SU-DHL-6 (cell line): ENCODE measurements at regions not wholly inside any gene's neighbourhood (a gene's known extent, or its start where the extent isn't known, plus 50 kb on each side); places are given as distances from the start of the nearest gene placed in this dataset.

ENCODE experiments used
- H2AFZ ChIP-seq: fragments of 200-600 bp; sonication (generic); 2 replicates; pipeline ENCODE4 v1.6.1; 2014; ENCODE audit warnings: low read depth, mild to moderate bottlenecking, moderate library complexity, mixed read lengths, antibody characterized with exemption, low read length; ENCODE audit not compliant: severe bottlenecking
- H3F3A ChIP-seq: fragments of 200-600 bp; shearing (Covaris generic); 2 replicates; pipeline ENCODE4 v1.6.0; 2016; ENCODE audit warnings: antibody characterized with exemption, mild to moderate bottlenecking; ENCODE audit not compliant: insufficient read depth
- H3K27ac ChIP-seq: fragments of 200-600 bp; sonication (generic); 2 replicates; pipeline ENCODE4 v1.5.1; 2016; ENCODE audit warnings: low read depth, mild to moderate bottlenecking, low read length, moderate library complexity, mixed read lengths
- H3K27me3 ChIP-seq: fragments of 200-600 bp; sonication (generic), shearing (Covaris generic); 2 replicates; pipeline ENCODE4 v1.6.0; 2014; ENCODE audit warnings: mild to moderate bottlenecking, low read length
- H3K36me3 ChIP-seq: fragments of 200-600 bp; sonication (generic); 2 replicates; pipeline ENCODE4 v1.6.1; 2014; ENCODE audit warnings: mild to moderate bottlenecking, low read length, mixed read lengths
- H3K4me2 ChIP-seq: fragments of 300-600, 200-600 bp; shearing (Covaris generic), sonication (generic); 2 replicates; pipeline ENCODE4 v1.6.0; 2014; ENCODE audit warnings: low read length, low read depth, mild to moderate bottlenecking; ENCODE audit not compliant: poor library complexity, severe bottlenecking
- H3K4me3 ChIP-seq: fragments of 200-600 bp; sonication (generic); 2 replicates; pipeline ENCODE4 v1.5.1; 2014; ENCODE audit warnings: antibody characterized with exemption, low read length, mild to moderate bottlenecking, mixed read lengths; ENCODE audit not compliant: insufficient read depth, poor library complexity, severe bottlenecking
- H3K79me2 ChIP-seq: fragments of 200-600 bp; sonication (generic); 2 replicates; pipeline ENCODE4 v1.6.1; 2014; ENCODE audit warnings: mild to moderate bottlenecking, low read length, moderate library complexity; ENCODE audit not compliant: insufficient read depth
- H3K9ac ChIP-seq: fragments of 200-600 bp; sonication (generic); 2 replicates; pipeline ENCODE4 v1.7.0; 2014; ENCODE audit warnings: mild to moderate bottlenecking, low read length
- H3K9me2 ChIP-seq: fragments of 200-600 bp; sonication (generic); replicated peaks from 2 replicates; pipeline ENCODE4 v1.6.1; 2014; ENCODE audit warnings: low read length; ENCODE audit not compliant: insufficient read depth
- H3K9me3 ChIP-seq: fragments of 200-600 bp; sonication (generic); 2 replicates; pipeline ENCODE4 v1.6.1; 2014; ENCODE audit warnings: low read length, mixed read lengths; ENCODE audit not compliant: insufficient read depth
- H4K20me1 ChIP-seq: fragments of 200-600 bp; sonication (generic); 2 replicates; pipeline ENCODE4 v1.6.1; 2014; ENCODE audit warnings: low read depth, mild to moderate bottlenecking, antibody characterized with exemption, low read length, moderate library complexity, mixed read lengths
- EZH2phosphoT487 ChIP-seq: fragments of 200-600 bp; sonication (generic), shearing (Covaris generic); conservative IDR thresholded peaks from 2 replicates; pipeline ENCODE4 v1.6.1; 2018; ENCODE audit warnings: mild to moderate bottlenecking, antibody characterized with exemption, low read length, moderate library complexity, mixed read lengths
- TF ChIP-seq, protein P1 (sequence below): fragments of 200-600 bp; sonication (generic); IDR thresholded peaks from one replicate; pipeline ENCODE4 v1.5.1; 2017; ENCODE audit warnings: antibody characterized with exemption, mild to moderate bottlenecking, low read length, moderate library complexity; ENCODE audit not compliant: insufficient read depth, poor library complexity, severe bottlenecking

DNA sequence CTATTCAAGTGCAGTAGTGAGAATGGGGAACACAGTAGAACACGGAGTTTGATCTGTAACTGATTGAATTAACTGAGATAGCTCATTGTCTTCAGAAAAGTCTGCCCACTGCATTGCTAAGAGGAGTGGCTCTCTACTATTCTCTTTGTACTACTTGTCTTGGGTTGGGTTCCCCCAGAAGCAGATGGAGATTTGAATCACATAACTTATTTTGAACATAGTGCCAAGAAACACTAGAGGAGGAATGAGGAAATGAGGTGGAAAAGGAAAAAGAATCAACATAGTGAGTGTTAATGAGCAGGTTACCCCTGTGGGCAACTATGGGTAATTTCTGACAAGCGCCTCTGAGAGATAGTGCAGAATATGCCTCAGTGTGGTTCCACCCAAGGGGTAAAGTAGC is 362.7 kb downstream of the STIM2 start:
- no peaks in the 10 kb centered on the region for H4K20me1 ChIP-seq
- H3K27me3 ChIP-seq = no peaks in the 10 kb centered on the region
- H3K4me2 ChIP-seq = no peak overlapping the region
- no peak overlapping the region for H3K27ac ChIP-seq
- H3K4me3 ChIP-seq = no peak overlapping the region
- TF ChIP-seq, protein P1, sequence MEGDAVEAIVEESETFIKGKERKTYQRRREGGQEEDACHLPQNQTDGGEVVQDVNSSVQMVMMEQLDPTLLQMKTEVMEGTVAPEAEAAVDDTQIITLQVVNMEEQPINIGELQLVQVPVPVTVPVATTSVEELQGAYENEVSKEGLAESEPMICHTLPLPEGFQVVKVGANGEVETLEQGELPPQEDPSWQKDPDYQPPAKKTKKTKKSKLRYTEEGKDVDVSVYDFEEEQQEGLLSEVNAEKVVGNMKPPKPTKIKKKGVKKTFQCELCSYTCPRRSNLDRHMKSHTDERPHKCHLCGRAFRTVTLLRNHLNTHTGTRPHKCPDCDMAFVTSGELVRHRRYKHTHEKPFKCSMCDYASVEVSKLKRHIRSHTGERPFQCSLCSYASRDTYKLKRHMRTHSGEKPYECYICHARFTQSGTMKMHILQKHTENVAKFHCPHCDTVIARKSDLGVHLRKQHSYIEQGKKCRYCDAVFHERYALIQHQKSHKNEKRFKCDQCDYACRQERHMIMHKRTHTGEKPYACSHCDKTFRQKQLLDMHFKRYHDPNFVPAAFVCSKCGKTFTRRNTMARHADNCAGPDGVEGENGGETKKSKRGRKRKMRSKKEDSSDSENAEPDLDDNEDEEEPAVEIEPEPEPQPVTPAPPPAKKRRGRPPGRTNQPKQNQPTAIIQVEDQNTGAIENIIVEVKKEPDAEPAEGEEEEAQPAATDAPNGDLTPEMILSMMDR = no peak
- TF ChIP-seq EZH2phosphoT487 = no peak
- H3K36me3 ChIP-seq = no peaks in the 10 kb centered on the region
- H2AFZ ChIP-seq = no peak overlapping the region
- H3K79me2 ChIP-seq = no peaks in the 10 kb centered on the region
- no peaks in the 10 kb centered on the region for H3F3A ChIP-seq
- H3K9me3 ChIP-seq = no peaks in the 10 kb centered on the region
- H3K9ac ChIP-seq = no peak overlapping the region
- H3K9me2 ChIP-seq = no peaks in the 10 kb centered on the region

DNA sequence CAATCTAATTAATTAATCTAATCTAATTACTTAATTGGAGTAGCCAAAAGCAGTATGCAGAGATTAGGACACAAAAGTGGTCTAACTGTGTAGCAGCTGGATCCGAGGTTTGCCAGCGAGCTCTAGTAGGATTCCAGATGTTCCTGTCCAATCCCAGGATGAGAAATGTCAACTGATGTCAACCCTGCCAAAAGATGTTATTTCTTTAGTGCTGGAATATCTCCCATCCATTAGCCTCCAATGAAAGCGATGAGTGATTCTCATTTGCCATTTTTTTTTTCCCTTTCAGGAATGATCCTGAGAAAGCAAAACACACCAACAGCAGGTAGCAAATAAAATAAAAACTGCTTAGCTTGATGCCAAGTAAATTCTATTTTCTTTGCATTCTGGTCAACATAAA is 372.9 kb downstream of the STIM2 start:
- Histone ChIP-seq H3K79me2 (no peaks in the 10 kb centered on the region), H3K4me3 (no peak overlapping the region), H3K9ac (no peak overlapping the region), H3K36me3 (no peaks in the 10 kb centered on the region), H4K20me1 (no peaks in the 10 kb centered on the region), H3K9me2 (no peaks in the 10 kb centered on the region), H3K9me3 (no peaks in the 10 kb centered on the region), H2AFZ (no peak overlapping the region), H3K27ac (no peak overlapping the region), H3K27me3 (no peaks in the 10 kb centered on the region), H3F3A (no peaks in the 10 kb centered on the region), H3K4me2 (no peak overlapping the region)
- TF ChIP-seq EZH2phosphoT487 = no peak
- TF ChIP-seq, protein P1 = no peak

DNA sequence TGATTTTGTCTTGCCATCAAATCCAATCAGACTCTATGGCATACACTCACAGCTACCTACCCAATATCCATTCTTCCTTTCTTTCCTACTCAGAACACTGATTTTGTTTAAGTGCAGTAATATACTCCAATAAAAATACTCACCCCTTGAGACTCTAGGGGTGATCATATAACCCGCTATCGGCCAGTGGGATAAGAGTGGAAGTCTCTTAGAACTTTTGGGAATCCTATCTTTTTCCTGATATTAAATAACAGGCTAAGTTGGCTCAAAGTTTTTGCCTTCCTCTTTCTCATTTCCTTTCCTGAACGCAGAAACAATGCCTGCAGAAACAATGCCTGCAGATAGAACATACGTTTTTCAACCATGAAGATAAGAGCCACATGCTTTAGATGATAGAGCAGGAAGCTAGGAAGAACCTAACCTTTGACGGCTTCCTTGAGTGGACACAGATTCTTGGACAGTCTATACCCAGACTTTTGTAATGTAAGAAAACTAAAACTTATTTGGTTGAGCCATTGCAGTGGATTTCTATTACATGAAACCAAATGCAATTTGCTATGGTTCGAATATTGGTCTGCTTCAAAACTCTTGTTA is 373.8 kb downstream of the STIM2 start:
- H3K36me3 ChIP-seq = no peaks in the 10 kb centered on the region
- TF ChIP-seq, protein P1 = no peak
- TF ChIP-seq EZH2phosphoT487 = no peak
- no peaks in the 10 kb centered on the region for H3K9me3 ChIP-seq
- no peaks in the 10 kb centered on the region for H3K9me2 ChIP-seq
- no peak overlapping the region for H3K9ac ChIP-seq
- H3F3A ChIP-seq = no peaks in the 10 kb centered on the region
- H3K27ac ChIP-seq = no peak overlapping the region
- no peaks in the 10 kb centered on the region for H3K79me2 ChIP-seq
- H3K4me3 ChIP-seq = no peak overlapping the region
- no peak overlapping the region for H2AFZ ChIP-seq
- H3K27me3 ChIP-seq = no peaks in the 10 kb centered on the region
- H3K4me2 ChIP-seq = no peak overlapping the region
- no peaks in the 10 kb centered on the region for H4K20me1 ChIP-seq

DNA sequence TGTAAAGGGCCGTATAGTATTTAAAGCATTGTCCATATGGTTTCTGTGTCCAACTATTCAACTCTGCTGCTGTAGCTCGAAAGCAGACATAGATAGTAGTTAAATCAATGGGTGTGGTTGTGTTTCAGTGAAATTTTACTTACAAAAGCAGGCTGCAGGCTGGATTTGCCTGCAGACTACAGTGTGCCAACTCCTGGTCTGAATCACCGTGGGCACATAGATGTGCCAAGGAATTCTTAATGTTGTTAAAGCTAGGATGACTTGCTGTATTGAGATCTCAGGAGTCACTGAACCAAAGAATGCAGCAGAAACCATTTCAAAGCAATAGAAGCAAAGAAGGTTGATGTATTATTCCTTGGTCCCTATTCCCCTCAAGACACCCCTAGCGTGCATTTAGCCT is 379.0 kb downstream of the STIM2 start:
- H3F3A ChIP-seq = no peaks in the 10 kb centered on the region
- no peak overlapping the region for H3K27ac ChIP-seq
- no peaks in the 10 kb centered on the region for H3K9me3 ChIP-seq
- H3K4me2 ChIP-seq = no peak overlapping the region
- no peak overlapping the region for H3K9ac ChIP-seq
- H3K9me2 ChIP-seq = no peaks in the 10 kb centered on the region
- H3K36me3 ChIP-seq = no peaks in the 10 kb centered on the region
- no peak overlapping the region for H2AFZ ChIP-seq
- no peaks in the 10 kb centered on the region for H3K27me3 ChIP-seq
- no peak overlapping the region for H3K4me3 ChIP-seq
- H3K79me2 ChIP-seq = no peaks in the 10 kb centered on the region
- H4K20me1 ChIP-seq = no peaks in the 10 kb centered on the region
- TF ChIP-seq, protein P1 = no peak
- no peak for TF ChIP-seq EZH2phosphoT487
